Loucy (cell line): ENCODE measurements at regions not wholly inside any gene's neighbourhood (a gene's known extent, or its start where the extent isn't known, plus 50 kb on each side); places are given as distances from the start of the nearest gene placed in this dataset.

Experiments used
- H2AFZ ChIP-seq: fragments of 200-600 bp; sonication (generic); 2 replicates; pipeline ENCODE4 v1.6.0; 2016; ENCODE audit warnings: antibody characterized with exemption, mild to moderate bottlenecking, low read length, moderate library complexity
- H3F3A ChIP-seq: fragments of 200-600 bp; 2 replicates; pipeline ENCODE4 v1.6.0; 2016; ENCODE audit warnings: antibody characterized with exemption, low read depth, mild to moderate bottlenecking
- H3K27me3 ChIP-seq: fragments of 200-600 bp; sonication (generic); 2 replicates; pipeline ENCODE4 v1.6.1; 2014; ENCODE audit warnings: low read length, mild to moderate bottlenecking; ENCODE audit not compliant: insufficient read depth, poor library complexity, severe bottlenecking
- H3K36me3 ChIP-seq: fragments of 200-600 bp; sonication (generic); 2 replicates; pipeline ENCODE4 v1.6.1; 2016; ENCODE audit warnings: low read length; ENCODE audit not compliant: insufficient read depth
- H3K4me1 ChIP-seq: fragments of 200-600 bp; sonication (generic); 2 replicates; pipeline ENCODE4 v1.5.1; 2014; ENCODE audit warnings: low read length, mild to moderate bottlenecking; ENCODE audit not compliant: insufficient read depth, poor library complexity, severe bottlenecking
- H3K4me2 ChIP-seq: fragments of 200-600 bp; sonication (generic); 2 replicates; pipeline ENCODE4 v1.6.0; 2014; ENCODE audit warnings: antibody characterized with exemption, low read length, low read depth, mild to moderate bottlenecking; ENCODE audit not compliant: poor library complexity, severe bottlenecking
- H3K4me3 ChIP-seq: fragments of 200-600 bp; sonication (generic); 2 replicates; pipeline ENCODE4 v1.5.1; 2014; ENCODE audit warnings: low read length, mild to moderate bottlenecking, mixed read lengths; ENCODE audit not compliant: poor library complexity, severe bottlenecking
- H3K79me2 ChIP-seq: fragments of 200-600 bp; sonication (generic); 2 replicates; pipeline ENCODE4 v1.6.1; 2014; ENCODE audit warnings: low read length; ENCODE audit not compliant: insufficient read depth
- H3K9ac ChIP-seq: fragments of 200-600 bp; sonication (generic); 2 replicates; pipeline ENCODE4 v1.6.0; 2014; ENCODE audit warnings: mild to moderate bottlenecking, low read depth, low read length, moderate library complexity; ENCODE audit not compliant: poor library complexity, severe bottlenecking
- H3K9me2 ChIP-seq: fragments of 200-600 bp; sonication (generic); replicated peaks from 2 replicates; pipeline ENCODE4 v1.6.1; 2016; ENCODE audit warnings: low read depth, low read length, mixed read lengths
- H3K9me3 ChIP-seq: fragments of 200-600 bp; sonication (generic); 2 replicates; pipeline ENCODE4 v1.6.1; 2014; ENCODE audit warnings: mild to moderate bottlenecking, antibody characterized with exemption, low read length, low read depth; ENCODE audit not compliant: insufficient read depth
- H4K20me1 ChIP-seq: fragments of 200-600 bp; sonication (generic); 2 replicates; pipeline ENCODE4 v1.6.0; 2014; ENCODE audit warnings: antibody characterized with exemption, low read length, mild to moderate bottlenecking; ENCODE audit not compliant: insufficient read depth, poor library complexity, severe bottlenecking
- EZH2phosphoT487 ChIP-seq: fragments of 200-600 bp; IDR thresholded peaks from 2 replicates; pipeline ENCODE4 v1.6.1; 2018; ENCODE audit warnings: antibody characterized with exemption, mild to moderate bottlenecking, moderate library complexity, borderline replicate concordance
- TF ChIP-seq, protein P1 (sequence below): fragments of 200-600 bp; sonication (generic); conservative IDR thresholded peaks from 2 replicates; pipeline ENCODE4 v1.5.1; 2014; ENCODE audit warnings: mild to moderate bottlenecking, antibody characterized with exemption, low read length

DNA sequence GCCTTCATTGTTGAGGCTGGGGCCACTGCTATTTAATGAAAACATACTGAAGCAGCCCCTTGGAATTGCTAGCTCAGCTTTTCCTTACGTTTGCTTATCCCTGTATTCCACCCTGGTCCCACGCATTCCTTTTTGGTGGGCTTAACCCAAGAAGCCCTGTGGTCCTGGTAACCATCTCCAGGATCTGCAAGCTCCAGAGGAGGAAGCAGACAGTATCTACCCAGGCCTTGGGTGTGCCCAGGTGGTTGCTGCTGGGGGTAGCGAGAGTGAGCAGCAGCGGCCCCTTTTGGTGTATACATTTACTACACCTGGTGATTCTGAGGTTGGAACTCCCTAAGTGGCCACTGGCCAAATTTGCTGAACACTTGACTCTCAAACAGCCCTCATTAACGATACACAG lies 97.7 kb downstream of the CBLN1 start:
- Histone ChIP-seq H3K9me3 (no peaks in the 10 kb centered on the region), H3K9ac (no peak overlapping the region), H3F3A (no peaks in the 10 kb centered on the region), H3K27me3 (no peaks in the 10 kb centered on the region), H4K20me1 (no peaks in the 10 kb centered on the region), H2AFZ (no peak overlapping the region), H3K36me3 (no peaks in the 10 kb centered on the region), H3K4me3 (no peak overlapping the region), H3K4me1 (no peaks in the 10 kb centered on the region), H3K4me2 (no peak overlapping the region), H3K79me2 (no peaks in the 10 kb centered on the region), H3K9me2 (no peaks in the 10 kb centered on the region)
- TF ChIP-seq, protein P1, sequence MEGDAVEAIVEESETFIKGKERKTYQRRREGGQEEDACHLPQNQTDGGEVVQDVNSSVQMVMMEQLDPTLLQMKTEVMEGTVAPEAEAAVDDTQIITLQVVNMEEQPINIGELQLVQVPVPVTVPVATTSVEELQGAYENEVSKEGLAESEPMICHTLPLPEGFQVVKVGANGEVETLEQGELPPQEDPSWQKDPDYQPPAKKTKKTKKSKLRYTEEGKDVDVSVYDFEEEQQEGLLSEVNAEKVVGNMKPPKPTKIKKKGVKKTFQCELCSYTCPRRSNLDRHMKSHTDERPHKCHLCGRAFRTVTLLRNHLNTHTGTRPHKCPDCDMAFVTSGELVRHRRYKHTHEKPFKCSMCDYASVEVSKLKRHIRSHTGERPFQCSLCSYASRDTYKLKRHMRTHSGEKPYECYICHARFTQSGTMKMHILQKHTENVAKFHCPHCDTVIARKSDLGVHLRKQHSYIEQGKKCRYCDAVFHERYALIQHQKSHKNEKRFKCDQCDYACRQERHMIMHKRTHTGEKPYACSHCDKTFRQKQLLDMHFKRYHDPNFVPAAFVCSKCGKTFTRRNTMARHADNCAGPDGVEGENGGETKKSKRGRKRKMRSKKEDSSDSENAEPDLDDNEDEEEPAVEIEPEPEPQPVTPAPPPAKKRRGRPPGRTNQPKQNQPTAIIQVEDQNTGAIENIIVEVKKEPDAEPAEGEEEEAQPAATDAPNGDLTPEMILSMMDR = peak; percentile 43
- TF ChIP-seq EZH2phosphoT487 = no peak

DNA sequence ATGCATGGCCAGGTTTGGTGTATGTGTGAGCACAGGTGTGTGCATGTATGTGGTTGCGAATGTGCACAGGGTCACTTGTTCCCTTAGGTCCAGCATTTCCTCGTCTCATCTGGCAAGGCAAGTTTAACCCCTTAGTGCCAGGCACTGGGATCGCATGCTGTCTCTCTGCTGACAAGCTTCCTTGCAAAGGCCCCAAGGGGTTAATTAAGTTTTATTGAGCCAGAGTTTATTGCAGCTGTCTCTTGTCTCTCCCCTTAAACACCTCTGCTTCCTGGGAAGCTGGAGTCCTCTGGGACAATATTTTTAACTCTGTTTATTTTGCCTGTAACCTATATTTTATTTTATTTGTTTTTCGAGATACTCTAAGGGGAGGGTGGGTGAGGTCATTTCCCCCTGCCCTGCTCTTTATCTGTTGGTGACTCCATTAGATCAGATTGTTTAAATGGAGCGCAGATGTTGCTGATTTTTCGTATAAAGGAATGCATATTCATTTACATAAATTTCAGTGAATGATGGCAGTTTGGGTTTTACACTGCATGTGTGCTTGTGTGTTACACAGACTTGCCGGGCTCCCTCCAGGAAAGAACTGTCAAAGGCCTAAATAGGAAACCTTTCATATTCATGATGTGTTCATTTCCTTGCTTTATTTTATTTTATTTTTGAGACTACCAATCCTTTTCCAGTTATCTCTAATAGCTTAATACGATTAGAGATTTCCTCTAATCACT lies 99.7 kb downstream of the CBLN1 start:
- H3K9ac ChIP-seq = no peak overlapping the region
- no peaks in the 10 kb centered on the region for H4K20me1 ChIP-seq
- H3K4me3 ChIP-seq = no peak overlapping the region
- no peaks in the 10 kb centered on the region for H3K36me3 ChIP-seq
- H3K9me2 ChIP-seq = no peaks in the 10 kb centered on the region
- H3F3A ChIP-seq = no peaks in the 10 kb centered on the region
- H3K27me3 ChIP-seq = no peaks in the 10 kb centered on the region
- no peak overlapping the region for H3K4me2 ChIP-seq
- H3K9me3 ChIP-seq = no peaks in the 10 kb centered on the region
- TF ChIP-seq, protein P1 = no peak
- no peak for TF ChIP-seq EZH2phosphoT487
- H3K4me1 ChIP-seq = no peaks in the 10 kb centered on the region
- no peak overlapping the region for H2AFZ ChIP-seq
- H3K79me2 ChIP-seq = no peaks in the 10 kb centered on the region

DNA sequence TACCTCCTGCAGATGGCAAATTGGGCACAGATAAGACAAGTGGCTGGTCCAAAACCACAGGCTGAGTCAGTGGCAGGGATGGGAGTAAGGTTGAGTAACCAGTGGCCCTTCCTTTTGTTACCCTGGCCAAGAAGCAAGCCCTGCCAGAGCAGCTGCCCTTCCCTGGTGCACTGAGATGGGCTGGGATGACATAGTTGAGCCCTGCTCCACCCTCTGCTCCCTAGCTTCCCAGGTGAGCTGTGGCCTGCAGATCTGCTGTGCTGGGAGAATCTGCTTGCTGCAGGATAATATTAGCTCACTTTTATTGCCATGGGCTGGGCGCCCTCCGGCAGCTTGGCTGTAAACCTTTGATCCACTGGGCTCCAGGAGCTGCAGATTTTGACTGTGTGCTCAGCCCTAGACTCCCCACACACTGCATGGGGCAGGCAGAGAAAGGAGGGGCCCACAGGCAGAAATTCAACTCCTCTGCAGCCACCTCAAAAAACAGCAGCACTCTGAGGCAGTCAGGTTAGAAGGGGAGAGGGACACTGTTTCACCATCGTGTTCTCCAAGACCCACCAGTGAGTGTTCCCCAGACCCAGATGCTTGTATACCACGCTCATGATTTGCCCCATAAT lies 101.8 kb downstream of the CBLN1 start:
- Histone ChIP-seq H3K79me2 (no peaks in the 10 kb centered on the region), H3K36me3 (no peaks in the 10 kb centered on the region), H3K9ac (no peak overlapping the region), H3K4me2 (no peak overlapping the region), H3K9me3 (no peaks in the 10 kb centered on the region), H3K4me3 (no peak overlapping the region), H3K9me2 (no peaks in the 10 kb centered on the region), H2AFZ (no peak overlapping the region), H3F3A (no peaks in the 10 kb centered on the region), H3K4me1 (no peaks in the 10 kb centered on the region), H4K20me1 (no peaks in the 10 kb centered on the region), H3K27me3 (no peaks in the 10 kb centered on the region)
- TF ChIP-seq EZH2phosphoT487 = no peak
- TF ChIP-seq, protein P1 = no peak
